ENCODE measurements at regions not wholly inside any gene's neighbourhood (a gene's known extent, or its start where the extent isn't known, plus 50 kb on each side); places are given as distances from the start of the nearest gene placed in this dataset.

DNA sequence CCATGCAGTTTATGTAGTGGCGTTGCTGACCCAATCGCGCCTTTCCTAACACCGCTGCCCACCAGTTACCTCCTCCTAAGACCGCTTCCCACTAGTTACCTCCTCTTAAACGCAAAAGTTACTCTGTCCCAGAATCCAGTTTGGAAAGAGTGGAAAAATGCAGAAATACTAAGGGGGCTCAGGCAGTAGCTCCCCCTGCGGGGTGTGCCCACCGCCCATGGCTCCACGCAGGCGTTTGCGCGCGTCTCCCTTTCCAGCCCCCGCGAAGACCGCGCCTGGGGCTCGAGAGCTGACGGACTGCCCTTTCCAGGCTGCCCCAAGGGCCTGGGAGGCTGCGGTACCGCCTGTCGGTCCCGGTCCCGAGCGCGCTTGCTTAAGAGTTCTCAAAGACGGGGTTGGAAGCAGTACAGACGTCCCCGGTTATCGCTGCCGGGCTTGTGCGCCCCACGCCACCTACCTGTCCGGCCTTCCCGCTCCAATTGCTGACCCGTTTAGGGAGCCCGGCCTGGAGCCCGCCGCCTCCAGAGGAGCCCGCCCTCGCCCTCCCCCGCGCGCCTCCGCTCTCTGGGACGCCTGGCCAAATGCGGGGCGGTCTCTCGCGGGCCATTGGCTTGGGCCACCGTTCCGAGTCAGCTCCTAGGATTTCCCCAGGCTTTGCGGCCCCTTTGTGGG lies 414.1 kb upstream of the ESRRG start:
- TF ChIP-seq POLR2AphosphoS5 (IDR thresholded peaks at IDR 0.05): no peak
- TF ChIP-seq, protein P1, sequence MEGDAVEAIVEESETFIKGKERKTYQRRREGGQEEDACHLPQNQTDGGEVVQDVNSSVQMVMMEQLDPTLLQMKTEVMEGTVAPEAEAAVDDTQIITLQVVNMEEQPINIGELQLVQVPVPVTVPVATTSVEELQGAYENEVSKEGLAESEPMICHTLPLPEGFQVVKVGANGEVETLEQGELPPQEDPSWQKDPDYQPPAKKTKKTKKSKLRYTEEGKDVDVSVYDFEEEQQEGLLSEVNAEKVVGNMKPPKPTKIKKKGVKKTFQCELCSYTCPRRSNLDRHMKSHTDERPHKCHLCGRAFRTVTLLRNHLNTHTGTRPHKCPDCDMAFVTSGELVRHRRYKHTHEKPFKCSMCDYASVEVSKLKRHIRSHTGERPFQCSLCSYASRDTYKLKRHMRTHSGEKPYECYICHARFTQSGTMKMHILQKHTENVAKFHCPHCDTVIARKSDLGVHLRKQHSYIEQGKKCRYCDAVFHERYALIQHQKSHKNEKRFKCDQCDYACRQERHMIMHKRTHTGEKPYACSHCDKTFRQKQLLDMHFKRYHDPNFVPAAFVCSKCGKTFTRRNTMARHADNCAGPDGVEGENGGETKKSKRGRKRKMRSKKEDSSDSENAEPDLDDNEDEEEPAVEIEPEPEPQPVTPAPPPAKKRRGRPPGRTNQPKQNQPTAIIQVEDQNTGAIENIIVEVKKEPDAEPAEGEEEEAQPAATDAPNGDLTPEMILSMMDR (IDR thresholded peaks at IDR 0.05): no peak
- no peak for TF ChIP-seq EP300 (IDR thresholded peaks at IDR 0.05; ENCODE audit: low read depth)
- no peak for TF ChIP-seq POLR2A (IDR thresholded peaks at IDR 0.05)
